ENCODE measurements at regions not wholly inside any gene's neighbourhood (a gene's known extent, or its start where the extent isn't known, plus 50 kb on each side); places are given as distances from the start of the nearest gene placed in this dataset.

DNA sequence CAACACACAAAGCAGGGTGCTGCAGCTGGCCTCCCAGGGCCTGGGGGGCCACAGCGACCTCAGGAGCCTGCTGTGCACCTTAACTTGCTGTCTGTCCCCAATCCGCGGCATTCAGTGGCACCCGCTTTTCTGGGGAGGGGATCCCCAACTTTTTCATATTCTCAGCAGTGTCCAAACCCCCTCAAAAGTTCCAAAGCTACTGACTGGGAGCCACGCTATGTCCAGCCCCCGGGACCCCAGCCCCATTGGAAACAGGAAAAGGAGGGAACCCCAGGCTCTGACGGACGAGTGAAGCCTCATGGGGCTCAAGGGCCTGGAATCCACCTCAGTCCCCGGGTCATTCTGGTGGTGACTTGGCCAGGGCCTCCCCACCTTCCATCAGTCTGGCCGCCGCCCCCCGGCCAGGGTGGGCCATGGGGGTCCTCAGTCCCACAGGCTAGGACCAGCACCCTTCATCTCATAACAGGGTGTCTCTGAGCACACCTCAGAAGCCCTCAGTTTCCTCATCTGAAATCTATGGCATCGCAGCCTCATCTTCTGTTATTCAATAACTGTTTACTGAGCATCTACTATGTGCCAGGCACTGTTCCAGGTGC, 127.3 kb downstream of the NCOR2 start:
- intact Hi-C loops (cut with micrococcal nuclease; ENCODE audit: unreplicated experiment), result no loop called here
- no peak for DNase-seq
- no peak overlapping the region for H3K4me3 Mint-ChIP-seq (ENCODE audit: unreplicated experiment)
- H3K27me3 Mint-ChIP-seq (ENCODE audit: insufficient read depth, unreplicated experiment), result no peaks in the 10 kb centered on the region
- Histone ChIP-seq H3K4me3 (ENCODE audit: low read depth, low read length) (no peak overlapping the region), H3K4me1 (no peaks in the 10 kb centered on the region), H3K36me3 (ENCODE audit: control insufficient read depth, insufficient read depth, low read length) (no peaks in the 10 kb centered on the region; the same call in 1 of the 2 replicates), H3K9me3 (no peaks in the 10 kb centered on the region), H3K27me3 (replicated peaks; ENCODE audit: control insufficient read depth, insufficient read depth, low read length) (no peaks in the 10 kb centered on the region)
- ChIA-PET POLR2A (no interaction called here), CTCF (no interaction called here)
- no TSS peak for BruUV-seq (replicated peaks)
- H3K27ac Mint-ChIP-seq (ENCODE audit: unreplicated experiment), result no peak overlapping the region
- H3K9me3 Mint-ChIP-seq (ENCODE audit: unreplicated experiment), result no peaks in the 10 kb centered on the region
- TF ChIP-seq, protein P1, sequence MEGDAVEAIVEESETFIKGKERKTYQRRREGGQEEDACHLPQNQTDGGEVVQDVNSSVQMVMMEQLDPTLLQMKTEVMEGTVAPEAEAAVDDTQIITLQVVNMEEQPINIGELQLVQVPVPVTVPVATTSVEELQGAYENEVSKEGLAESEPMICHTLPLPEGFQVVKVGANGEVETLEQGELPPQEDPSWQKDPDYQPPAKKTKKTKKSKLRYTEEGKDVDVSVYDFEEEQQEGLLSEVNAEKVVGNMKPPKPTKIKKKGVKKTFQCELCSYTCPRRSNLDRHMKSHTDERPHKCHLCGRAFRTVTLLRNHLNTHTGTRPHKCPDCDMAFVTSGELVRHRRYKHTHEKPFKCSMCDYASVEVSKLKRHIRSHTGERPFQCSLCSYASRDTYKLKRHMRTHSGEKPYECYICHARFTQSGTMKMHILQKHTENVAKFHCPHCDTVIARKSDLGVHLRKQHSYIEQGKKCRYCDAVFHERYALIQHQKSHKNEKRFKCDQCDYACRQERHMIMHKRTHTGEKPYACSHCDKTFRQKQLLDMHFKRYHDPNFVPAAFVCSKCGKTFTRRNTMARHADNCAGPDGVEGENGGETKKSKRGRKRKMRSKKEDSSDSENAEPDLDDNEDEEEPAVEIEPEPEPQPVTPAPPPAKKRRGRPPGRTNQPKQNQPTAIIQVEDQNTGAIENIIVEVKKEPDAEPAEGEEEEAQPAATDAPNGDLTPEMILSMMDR (IDR thresholded peaks at IDR 0.05; ENCODE audit: insufficient read depth in 1 of 2, low read depth in 1 of 2, low read length in 1 of 2, severe bottlenecking in 1 of 2, unreplicated experiment in 1 of 2), result no peak
- no peaks in the 10 kb centered on the region for H3K4me1 Mint-ChIP-seq (ENCODE audit: low read depth, unreplicated experiment)
- peaks cover 32% of the 10 kb centered on the region for H3K36me3 Mint-ChIP-seq (ENCODE audit: insufficient read depth, unreplicated experiment)

DNA sequence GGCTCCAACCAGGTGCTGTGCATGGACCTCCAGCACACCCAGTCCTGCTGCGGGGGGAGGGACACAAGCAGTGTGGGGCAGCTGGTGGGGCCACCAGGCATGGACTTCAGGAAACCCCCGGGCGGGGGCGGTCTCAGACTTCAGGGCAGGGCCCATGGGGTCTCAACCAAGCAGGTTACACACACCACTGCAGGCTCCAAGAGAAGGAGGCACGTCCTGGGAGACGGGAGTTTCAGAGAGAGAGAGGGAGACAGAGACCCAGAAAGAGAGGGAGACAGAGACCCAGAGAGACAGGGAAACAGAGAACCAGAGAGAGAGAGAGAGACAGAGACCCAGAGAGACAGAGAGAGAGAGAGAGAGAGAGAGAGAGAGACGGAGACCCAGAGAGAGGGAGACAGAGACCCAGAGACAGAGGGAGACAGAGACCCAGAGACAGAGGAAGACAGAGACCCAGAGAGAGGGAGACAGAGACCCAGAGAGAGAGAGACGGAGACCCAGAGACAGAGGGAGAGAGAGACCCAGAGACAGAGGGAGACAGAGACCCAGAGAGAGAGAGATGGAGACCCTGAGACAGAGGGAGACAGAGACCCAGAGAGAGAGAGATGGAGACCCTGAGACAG, 128.9 kb downstream of the NCOR2 start:
- no peak overlapping the region for H3K4me3 ChIP-seq (ENCODE audit: low read depth, low read length)
- intact Hi-C loops (cut with micrococcal nuclease; ENCODE audit: unreplicated experiment), result no loop called here
- CTCF ChIA-PET, result no interaction called here
- no peak overlapping the region for H3K4me3 Mint-ChIP-seq (ENCODE audit: unreplicated experiment)
- DNase-seq, result peak in 1 of 2 experiments; percentile 15
- H3K4me1 ChIP-seq, result no peaks in the 10 kb centered on the region
- BruUV-seq (replicated peaks), result no TSS peak
- no peaks in the 10 kb centered on the region for H3K9me3 ChIP-seq
- POLR2A ChIA-PET, result no interaction called here
- no peaks in the 10 kb centered on the region for H3K4me1 Mint-ChIP-seq (ENCODE audit: low read depth, unreplicated experiment)
- no peaks in the 10 kb centered on the region for H3K27me3 ChIP-seq (replicated peaks; ENCODE audit: control insufficient read depth, insufficient read depth, low read length)
- no peaks in the 10 kb centered on the region for H3K27me3 Mint-ChIP-seq (ENCODE audit: insufficient read depth, unreplicated experiment)
- TF ChIP-seq, protein P1 (IDR thresholded peaks at IDR 0.05; ENCODE audit: insufficient read depth in 1 of 2, low read depth in 1 of 2, low read length in 1 of 2, severe bottlenecking in 1 of 2, unreplicated experiment in 1 of 2), result no peak
- peaks cover 24% of the 10 kb centered on the region for H3K36me3 Mint-ChIP-seq (ENCODE audit: insufficient read depth, unreplicated experiment)
- H3K36me3 ChIP-seq (ENCODE audit: control insufficient read depth, insufficient read depth, low read length), result no peaks in the 10 kb centered on the region; the same call in 1 of the 2 replicates
- H3K9me3 Mint-ChIP-seq (ENCODE audit: unreplicated experiment), result no peaks in the 10 kb centered on the region
- H3K27ac Mint-ChIP-seq (ENCODE audit: unreplicated experiment), result no peak overlapping the region

DNA sequence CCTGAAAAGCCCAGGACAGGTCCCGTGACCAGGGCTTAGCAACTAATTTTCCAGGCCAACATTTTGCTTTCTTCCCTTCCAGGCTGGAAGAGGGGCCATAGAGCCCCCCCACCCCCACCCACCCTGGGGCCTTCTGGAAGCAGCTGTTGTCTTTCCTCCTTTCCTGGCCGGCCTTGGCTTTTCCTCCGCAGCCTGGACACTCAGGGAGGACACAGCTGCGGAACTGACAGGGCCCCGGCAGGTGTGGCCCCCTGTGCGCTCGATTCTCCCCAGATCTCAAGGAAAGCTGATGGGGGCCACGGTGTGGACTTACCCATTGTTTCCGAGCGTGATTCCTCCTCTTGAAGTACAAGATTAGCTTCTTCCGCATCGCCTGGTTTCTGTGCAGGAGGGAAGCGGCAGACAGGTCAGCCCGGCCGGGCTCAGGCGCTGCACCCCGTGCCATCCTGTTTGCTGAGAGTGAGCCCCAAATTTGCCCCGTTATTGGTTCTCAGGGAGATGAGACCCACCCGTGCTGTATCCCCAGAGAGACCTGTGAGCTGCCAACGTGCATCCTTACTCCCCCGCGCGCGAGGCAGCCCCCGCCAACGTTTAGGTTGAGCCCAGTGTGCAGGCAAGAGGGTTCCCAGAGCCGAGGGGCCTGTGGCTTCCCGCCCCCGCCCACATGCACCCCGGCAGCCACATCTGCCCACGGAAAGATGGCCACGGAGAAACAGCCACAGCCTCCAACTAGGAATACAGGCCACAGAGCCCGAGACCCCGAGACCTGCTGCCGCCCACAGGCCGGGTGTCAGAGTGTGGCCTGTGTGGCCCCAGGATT, 129.6 kb downstream of the NCOR2 start:
- Mint-ChIP-seq H3K36me3 (ENCODE audit: insufficient read depth, unreplicated experiment) (peaks cover 24% of the 10 kb centered on the region), H3K4me1 (ENCODE audit: low read depth, unreplicated experiment) (no peaks in the 10 kb centered on the region), H3K4me3 (ENCODE audit: unreplicated experiment) (no peak overlapping the region), H3K27me3 (ENCODE audit: insufficient read depth, unreplicated experiment) (no peaks in the 10 kb centered on the region), H3K27ac (ENCODE audit: unreplicated experiment) (no peak overlapping the region), H3K9me3 (ENCODE audit: unreplicated experiment) (no peaks in the 10 kb centered on the region)
- intact Hi-C loops (cut with micrococcal nuclease; ENCODE audit: unreplicated experiment), result no loop called here
- Histone ChIP-seq H3K4me3 (ENCODE audit: low read depth, low read length) (no peak overlapping the region), H3K27me3 (replicated peaks; ENCODE audit: control insufficient read depth, insufficient read depth, low read length) (no peaks in the 10 kb centered on the region), H3K4me1 (no peaks in the 10 kb centered on the region), H3K36me3 (ENCODE audit: control insufficient read depth, insufficient read depth, low read length) (no peaks in the 10 kb centered on the region; the same call in 1 of the 2 replicates), H3K9me3 (no peaks in the 10 kb centered on the region)
- POLR2A ChIA-PET, result no interaction called here
- BruUV-seq (replicated peaks), result no TSS peak
- DNase-seq, result no peak
- CTCF ChIA-PET, result no interaction called here
- TF ChIP-seq, protein P1 (IDR thresholded peaks at IDR 0.05; ENCODE audit: insufficient read depth in 1 of 2, low read depth in 1 of 2, low read length in 1 of 2, severe bottlenecking in 1 of 2, unreplicated experiment in 1 of 2), result no peak

Measured in Caco-2 (cell line).